SK-N-SH (cell line): ENCODE measurements at regions not wholly inside any gene's neighbourhood (a gene's known extent, or its start where the extent isn't known, plus 50 kb on each side); places are given as distances from the start of the nearest gene placed in this dataset.

ENCODE experiments used
- CTCF ChIA-PET: fragments of 300-600, 350-600 bp; formaldehyde crosslinking; extraction: SDS; loops from one replicate; lab custom pipeline; 2021; lab: Yijun Ruan, JAX
- POLR2A ChIA-PET: fragments of 350-600 bp; sonication (Branson Sonifier 250); formaldehyde crosslinking; extraction: SDS; loops from one replicate; lab custom pipeline; 2020; ENCODE audit warnings: antibody characterized with exemption, inconsistent platforms; lab: Yijun Ruan, JAX
- DNase-seq: peaks from one replicate; pipeline ENCODE4 v3.0.0; 2012
- H2AFZ ChIP-seq: fragments of 200-600 bp; sonication (generic); 2 replicates; pipeline ENCODE4 v1.8.1; 2016; ENCODE audit warnings: antibody characterized with exemption, mild to moderate bottlenecking, low read depth
- H3F3A ChIP-seq: fragments of 200-600 bp; sonication (generic); replicated peaks from 2 replicates; pipeline ENCODE3; 2016; ENCODE audit warnings: antibody characterized with exemption, mild to moderate bottlenecking; ENCODE audit not compliant: insufficient read depth
- H3K27ac ChIP-seq, 2 experiments: fragments of 200-500 bp in 1 of 2; fragments of 200-600 bp in 1 of 2; sonication (Bioruptor generic) in 1 of 2; sonication (generic), shearing (Covaris generic) in 1 of 2; 2 replicates each; pipeline versions ENCODE4 v1.5.1 to v1.6.1; 2014 to 2016; ENCODE audit warnings: low read depth in 2 of 2, inconsistent platforms in 1 of 2, low read length in 1 of 2, mild to moderate bottlenecking in 1 of 2, mixed read lengths in 1 of 2
- H3K27me3 ChIP-seq: fragments of 200-600 bp; sonication (generic), shearing (Covaris generic); 2 replicates; pipeline ENCODE4 v1.6.1; 2016; ENCODE audit warnings: mixed run types; ENCODE audit not compliant: insufficient read depth
- H3K36me3 ChIP-seq, 2 experiments: fragments of 200-500 bp in 1 of 2; fragments of 200-600 bp in 1 of 2; sonication (Bioruptor generic) in 1 of 2; sonication (generic) in 1 of 2; replicated peaks in 1 of 2; 2 replicates each; pipeline versions ENCODE3 to v1.5.1; 2014 to 2016; ENCODE audit warnings: low read length in 1 of 2, mild to moderate bottlenecking in 1 of 2; ENCODE audit not compliant: insufficient read depth in 2 of 2, control insufficient read depth in 1 of 2
- H3K4me1 ChIP-seq, 2 experiments: fragments of 200-500 bp in 1 of 2; fragments of 200-600 bp in 1 of 2; sonication (Bioruptor generic) in 1 of 2; sonication (generic), shearing (Covaris generic) in 1 of 2; 2 replicates each; pipeline versions ENCODE4 v1.5.1 to v1.6.1; 2014 to 2016; ENCODE audit warnings: low read depth in 1 of 2, low read length in 1 of 2, mixed run types in 1 of 2; ENCODE audit not compliant: insufficient read depth in 2 of 2, control insufficient read depth in 1 of 2
- H3K4me2 ChIP-seq: fragments of 200-600 bp; sonication (generic), shearing (Covaris generic); 2 replicates; pipeline ENCODE4 v1.6.1; 2017; ENCODE audit warnings: mixed run types
- H3K4me3 ChIP-seq, 2 experiments: fragments of 200-500 bp in 1 of 2; fragments of 200-600 bp in 1 of 2; sonication (Bioruptor generic) in 1 of 2; sonication (generic), shearing (Covaris generic) in 1 of 2; 2 replicates each; pipeline versions ENCODE4 v1.5.1 to v1.8.1; 2014 to 2016; ENCODE audit warnings: low read depth in 2 of 2, inconsistent platforms in 1 of 2, low read length in 1 of 2, mild to moderate bottlenecking in 1 of 2, mixed read lengths in 1 of 2, moderate library complexity in 1 of 2
- H3K79me2 ChIP-seq: fragments of 200-600 bp; sonication (generic); 2 replicates; pipeline ENCODE4 v1.8.1; 2017; ENCODE audit warnings: mild to moderate bottlenecking; ENCODE audit not compliant: insufficient read depth
- H3K9ac ChIP-seq: fragments of 200-600 bp; sonication (generic); 2 replicates; pipeline ENCODE4 v1.6.1; 2017; ENCODE audit warnings: mixed run types
- H3K9me2 ChIP-seq: fragments of 200-600 bp; sonication (generic); 2 replicates; pipeline ENCODE4 v1.6.1; 2017; ENCODE audit warnings: mixed run types
- H3K9me3 ChIP-seq: fragments of 200-600 bp; sonication (generic); 2 replicates; pipeline ENCODE4 v1.6.1; 2017; ENCODE audit warnings: mixed run types, mild to moderate bottlenecking, moderate library complexity
- H4K20me1 ChIP-seq: fragments of 200-600 bp; sonication (generic); 2 replicates; pipeline ENCODE4 v1.6.1; 2017; ENCODE audit warnings: mild to moderate bottlenecking, mixed run types; ENCODE audit not compliant: insufficient read depth
- EP300 ChIP-seq, 2 experiments: IDR thresholded peaks; 2 replicates each; pipeline versions ENCODE4 v1.4.0 to v1.6.1; 2012; ENCODE audit warnings: borderline replicate concordance in 1 of 2, low read depth in 1 of 2, low read length in 1 of 2
- FOXJ3 ChIP-seq: sonication (generic); formaldehyde crosslinking; IDR thresholded peaks from 2 replicates; pipeline ENCODE4 v1.5.1; 2020; ENCODE audit warnings: mild to moderate bottlenecking, missing genetic modification reagents
- GATA2 ChIP-seq: sonication (generic); formaldehyde crosslinking; IDR thresholded peaks from 2 replicates; pipeline ENCODE4 v1.5.0; 2020; ENCODE audit warnings: mild to moderate bottlenecking, missing genetic modification reagents
- RCOR1 ChIP-seq: fragments of 150-350 bp; IDR thresholded peaks from 2 replicates; pipeline ENCODE4 v1.6.1; 2017; ENCODE audit warnings: antibody characterized with exemption, low read length
- TAF1 ChIP-seq: IDR thresholded peaks from 2 replicates; pipeline ENCODE4 v1.6.1; 2012; ENCODE audit warnings: low read depth, mild to moderate bottlenecking, low read length, moderate library complexity, borderline replicate concordance
- TCF12 ChIP-seq: IDR thresholded peaks from 2 replicates; pipeline ENCODE4 v1.4.0; 2012
- WGBS: methylation state at CpG from one replicate; pipeline ENCODE4 v1.1.6; 2017; ENCODE audit warnings: low lambda C conversion rate; 5-methylcytosine and 5-hydroxymethylcytosine counted together
- TF ChIP-seq, protein P1 (sequence below): IDR thresholded peaks from 2 replicates; pipeline ENCODE4; 2012
- TF ChIP-seq, protein P2 (sequence below): fragments of 150-350 bp; IDR thresholded peaks from 2 replicates; pipeline ENCODE4 v1.6.1; 2016; ENCODE audit warnings: mild to moderate bottlenecking, low read depth, low read length

DNA sequence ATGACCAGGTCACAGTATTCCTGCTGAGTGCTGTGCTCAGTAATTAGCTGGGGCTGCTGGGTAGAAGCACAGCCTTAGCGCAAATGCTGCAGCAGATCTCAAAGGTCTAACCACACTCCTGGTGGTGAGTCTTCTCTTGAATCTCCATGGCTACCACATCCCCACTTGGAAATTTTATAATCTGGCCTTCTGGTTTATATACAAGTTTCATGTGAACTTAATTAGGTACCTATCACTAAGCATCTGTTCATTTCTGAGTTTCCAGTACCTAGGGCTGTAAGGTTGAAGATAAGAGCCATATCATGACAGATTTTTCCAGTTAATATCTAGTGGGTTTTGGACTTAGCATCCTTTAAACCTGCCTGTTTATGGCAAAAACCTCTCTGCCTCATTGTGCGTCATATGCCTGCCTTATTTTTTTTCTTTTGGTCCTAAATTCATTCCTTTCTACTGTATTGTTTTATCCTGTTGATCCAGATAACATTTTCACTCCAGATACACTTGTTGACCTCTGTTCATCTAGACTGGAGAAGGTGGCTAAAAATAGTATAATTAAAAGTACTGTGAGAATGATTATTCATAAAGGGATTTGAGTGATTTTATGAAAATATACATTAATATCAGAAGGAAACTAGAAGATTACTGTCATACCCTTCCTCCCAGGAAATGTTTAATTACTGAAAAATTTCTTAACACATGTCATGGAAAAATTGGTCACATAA is 168.4 kb upstream of the THUMPD2 start:
- DNase-seq, result peak; percentile 21
- H3K27me3 ChIP-seq, result no peaks in the 10 kb centered on the region
- no peaks in the 10 kb centered on the region for H3K36me3 ChIP-seq
- no peak overlapping the region for H3K4me3 ChIP-seq
- ChIA-PET CTCF (interaction anchor here (1.4 to 2.2 kb wide), 2 partner anchors 34 to 1751 kb away, joined by 5 to 7 read pairs; no protein-coding TSS in a partner anchor), POLR2A (no interaction called here)
- no peak overlapping the region for H3K4me2 ChIP-seq
- H3K9me2 ChIP-seq, result no peaks in the 10 kb centered on the region
- peaks cover 16% of the 10 kb centered on the region for H3F3A ChIP-seq
- H3K9me3 ChIP-seq, result no peaks in the 10 kb centered on the region
- H3K27ac ChIP-seq, result peak overlapping the region in 1 of 2 experiments; percentile 44; a peak in 2 of 4 replicates
- H3K4me1 ChIP-seq, result peaks cover 7 to 19% of the 10 kb centered on the region in 2 experiments; a peak in 3 of 4 replicates
- no peak overlapping the region for H3K9ac ChIP-seq
- 78% methylated on average over 2 of the region's 2 CpGs for WGBS
- no peaks in the 10 kb centered on the region for H3K79me2 ChIP-seq
- TF ChIP-seq GATA2 (CRISPR knock-in tag) (peak; percentile 83), TAF1 (no peak), EP300 (IDR thresholded peaks at IDR 0.05; ENCODE audit: borderline replicate concordance in 1 of 2, low read depth in 1 of 2, low read length in 1 of 2) (peak in 1 of 2 experiments; percentile 51; a peak in 1 of 4 replicates), FOXJ3 (CRISPR knock-in tag) (peak; percentile 26; the same call in 1 of the 2 replicates), RCOR1 (peak; percentile 50; the same call in 1 of the 2 replicates)
- no peaks in the 10 kb centered on the region for H4K20me1 ChIP-seq
- no peak overlapping the region for H2AFZ ChIP-seq

DNA sequence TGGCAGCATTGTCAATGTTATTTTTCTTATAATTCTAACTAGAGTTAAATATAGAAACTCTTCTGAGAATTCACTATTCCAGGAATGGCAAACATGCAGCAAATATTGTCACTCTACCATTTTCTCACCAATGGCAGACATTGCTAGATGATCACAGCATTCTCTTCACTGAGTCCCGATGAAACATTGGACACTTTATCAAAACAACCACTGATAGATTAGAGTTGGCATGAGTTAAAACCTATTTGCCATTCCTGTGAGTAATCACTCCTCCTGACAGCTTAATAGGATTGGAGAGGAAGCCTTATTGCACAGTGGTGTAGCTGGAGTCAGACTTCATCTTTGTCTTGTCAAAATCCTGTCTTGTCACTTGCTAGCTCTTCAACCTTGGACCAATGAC is 163.9 kb upstream of the THUMPD2 start:
- Histone ChIP-seq H3K4me2 (no peak overlapping the region), H3K9me3 (no peaks in the 10 kb centered on the region), H3K27me3 (no peaks in the 10 kb centered on the region), H3F3A (peaks cover 7% of the 10 kb centered on the region), H3K79me2 (no peaks in the 10 kb centered on the region), H3K4me3 (no peak overlapping the region), H3K9me2 (no peaks in the 10 kb centered on the region), H3K4me1 (peaks cover 7 to 15% of the 10 kb centered on the region in 2 experiments; a peak in 3 of 4 replicates), H3K9ac (no peak overlapping the region), H3K36me3 (no peaks in the 10 kb centered on the region), H4K20me1 (no peaks in the 10 kb centered on the region), H2AFZ (0 out of 2 replicates have a peak overlapping the region, but pooled peaks have one; percentile 15), H3K27ac (no peak overlapping the region)
- WGBS, result 29% methylated on average over 1 of the region's 1 CpG
- POLR2A ChIA-PET, result no interaction called here
- TF ChIP-seq, protein P1, sequence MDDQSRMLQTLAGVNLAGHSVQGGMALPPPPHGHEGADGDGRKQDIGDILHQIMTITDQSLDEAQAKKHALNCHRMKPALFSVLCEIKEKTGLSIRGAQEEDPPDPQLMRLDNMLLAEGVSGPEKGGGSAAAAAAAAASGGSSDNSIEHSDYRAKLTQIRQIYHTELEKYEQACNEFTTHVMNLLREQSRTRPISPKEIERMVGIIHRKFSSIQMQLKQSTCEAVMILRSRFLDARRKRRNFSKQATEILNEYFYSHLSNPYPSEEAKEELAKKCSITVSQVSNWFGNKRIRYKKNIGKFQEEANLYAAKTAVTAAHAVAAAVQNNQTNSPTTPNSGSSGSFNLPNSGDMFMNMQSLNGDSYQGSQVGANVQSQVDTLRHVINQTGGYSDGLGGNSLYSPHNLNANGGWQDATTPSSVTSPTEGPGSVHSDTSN, result peak; percentile 74
- TF ChIP-seq, protein P2, sequence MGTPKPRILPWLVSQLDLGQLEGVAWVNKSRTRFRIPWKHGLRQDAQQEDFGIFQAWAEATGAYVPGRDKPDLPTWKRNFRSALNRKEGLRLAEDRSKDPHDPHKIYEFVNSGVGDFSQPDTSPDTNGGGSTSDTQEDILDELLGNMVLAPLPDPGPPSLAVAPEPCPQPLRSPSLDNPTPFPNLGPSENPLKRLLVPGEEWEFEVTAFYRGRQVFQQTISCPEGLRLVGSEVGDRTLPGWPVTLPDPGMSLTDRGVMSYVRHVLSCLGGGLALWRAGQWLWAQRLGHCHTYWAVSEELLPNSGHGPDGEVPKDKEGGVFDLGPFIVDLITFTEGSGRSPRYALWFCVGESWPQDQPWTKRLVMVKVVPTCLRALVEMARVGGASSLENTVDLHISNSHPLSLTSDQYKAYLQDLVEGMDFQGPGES, result no peak
- 0 out of 2 replicates have a peak, but pooled peaks have one; percentile 14 for TF ChIP-seq TCF12
- no peak for DNase-seq
- CTCF ChIA-PET, result interaction anchor here (1.6 kb wide), 1 partner anchor 13 kb away, joined by 3 read pairs; no protein-coding TSS in a partner anchor
